GM12892 (cell line): ENCODE measurements at regions not wholly inside any gene's neighbourhood (a gene's known extent, or its start where the extent isn't known, plus 50 kb on each side); places are given as distances from the start of the nearest gene placed in this dataset.

Experiments
- POLR2A ChIP-seq: IDR thresholded peaks from 2 replicates; pipeline ENCODE4 v1.6.1; 2011; ENCODE audit warnings: low read depth, low read length, control low read depth
- POLR2AphosphoS5 ChIP-seq: IDR thresholded peaks from 2 replicates; pipeline ENCODE4 v1.6.1; 2011; ENCODE audit warnings: low read depth, low read length, control low read depth
- TAF1 ChIP-seq: IDR thresholded peaks from 2 replicates; pipeline ENCODE4 v1.6.1; 2011; ENCODE audit warnings: low read depth, mild to moderate bottlenecking, control low read depth, low read length, borderline replicate concordance

DNA sequence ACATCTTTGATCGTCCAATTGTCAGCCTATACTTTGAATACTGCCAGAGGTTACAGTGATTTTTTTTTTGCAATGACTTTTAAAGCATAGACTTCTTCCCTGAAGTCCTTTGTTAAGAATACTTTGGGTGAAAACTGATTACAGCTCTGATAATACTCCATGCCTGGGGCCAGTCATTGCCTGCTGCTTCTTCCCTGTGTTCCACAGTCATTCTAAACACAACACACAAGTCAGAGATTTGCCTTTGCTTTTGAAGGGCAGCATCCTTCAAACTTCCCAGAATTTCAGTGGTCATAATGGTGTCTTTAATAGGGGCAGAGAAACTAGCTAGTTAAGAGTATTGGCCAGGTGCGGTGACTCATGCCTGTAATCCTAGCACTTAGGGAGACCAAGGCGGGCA lies 153.7 kb upstream of the PLAAT1 start:
- TF ChIP-seq TAF1 = no peak
- TF ChIP-seq POLR2A = no peak
- no peak for TF ChIP-seq POLR2AphosphoS5
